Renal pelvis (tissue), 1 donor: ENCODE measurements at regions not wholly inside any gene's neighbourhood (a gene's known extent, or its start where the extent isn't known, plus 50 kb on each side); places are given as distances from the start of the nearest gene placed in this dataset.
"Not testable (repeated sequence)": the region's sequence is repeated elsewhere in the genome, so short reads cannot be mapped to it uniquely, and the experiment has no call there.

Experiments
- DNase-seq: peaks from one replicate; pipeline ENCODE4 v3.0.0-alpha.2; 2013

GRCh38 chr14:87815121-87815520, 177.9 kb downstream of the GALC start:
- no peak for DNase-seq

GRCh38 chr14:87813686-87814085, 179.3 kb downstream of the GALC start:
- DNase-seq, result no peak

DNA sequence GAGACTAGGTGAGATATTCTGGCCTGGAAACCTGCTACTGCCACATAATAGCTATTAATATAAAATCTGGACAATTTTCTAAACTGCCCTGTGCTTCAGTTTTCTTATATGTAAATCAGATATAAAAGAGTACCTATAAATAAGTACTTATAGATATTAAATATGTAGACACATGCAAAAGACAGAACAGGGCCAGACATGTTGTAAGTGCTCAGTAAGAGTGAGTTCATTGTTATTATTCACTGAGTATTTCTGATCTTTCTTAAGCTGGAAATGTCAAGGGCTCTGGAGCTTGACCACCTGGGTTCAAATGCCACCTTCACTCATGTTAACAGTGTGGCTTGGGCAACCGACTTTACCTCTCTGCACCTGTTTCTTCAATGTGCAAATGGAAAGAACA, 179.8 kb downstream of the GALC start:
- DNase-seq, result no peak

- DNase-seq, result no peak
Observed at GRCh38 chr14:87811246-87811645, 181.7 kb downstream of the GALC start.

GRCh38 chr14:87810711-87811110, 182.3 kb downstream of the GALC start:
- no peak for DNase-seq

GRCh38 chr14:87809261-87809660, 183.7 kb downstream of the GALC start:
- no peak for DNase-seq

DNA sequence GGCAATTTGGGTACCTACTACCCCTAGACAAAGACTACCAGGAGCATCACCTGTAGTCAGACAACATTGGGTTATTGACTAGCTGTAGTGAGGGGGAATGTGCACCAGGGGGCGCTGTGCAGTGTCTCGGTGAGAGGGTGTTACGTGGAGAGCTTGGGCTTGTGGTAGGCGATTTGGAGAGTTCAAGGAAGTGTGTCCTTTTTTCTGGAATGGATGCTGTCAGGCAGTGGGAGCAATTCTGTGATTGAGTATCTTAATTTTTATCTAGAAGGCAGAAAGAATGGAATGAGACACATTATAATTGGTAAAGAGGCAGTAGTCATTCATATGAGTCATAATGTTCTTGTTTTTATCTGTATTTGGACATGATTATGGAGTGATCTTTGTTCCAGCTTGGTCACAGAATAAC, 187.7 kb downstream of the GALC start:
- no peak for DNase-seq

GRCh38 chr14:87800216-87800615, 192.8 kb downstream of the GALC start:
- DNase-seq, result no peak

DNA sequence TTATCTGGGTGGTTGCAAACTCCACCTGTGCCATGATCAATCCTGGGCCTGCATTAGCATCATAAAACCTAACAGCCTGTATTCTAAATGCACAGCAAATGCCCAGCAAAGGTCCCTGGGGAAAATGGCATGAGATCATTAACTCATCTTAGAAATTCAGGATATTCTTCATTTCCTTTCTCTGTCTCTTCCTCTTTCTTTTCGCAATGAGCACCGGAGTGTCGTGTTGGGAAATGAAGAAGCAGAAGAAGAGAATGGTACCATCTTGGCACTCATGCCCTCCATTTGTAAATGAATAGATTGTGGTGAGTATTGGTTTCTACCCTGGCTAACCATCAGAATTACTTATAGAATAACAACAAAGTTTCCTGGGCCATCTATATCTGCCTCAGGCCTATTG, 193.6 kb downstream of the GALC start:
- DNase-seq, result no peak

- DNase-seq, result no peak
Observed at GRCh38 chr14:87797001-87797400, 196.0 kb downstream of the GALC start.

DNA sequence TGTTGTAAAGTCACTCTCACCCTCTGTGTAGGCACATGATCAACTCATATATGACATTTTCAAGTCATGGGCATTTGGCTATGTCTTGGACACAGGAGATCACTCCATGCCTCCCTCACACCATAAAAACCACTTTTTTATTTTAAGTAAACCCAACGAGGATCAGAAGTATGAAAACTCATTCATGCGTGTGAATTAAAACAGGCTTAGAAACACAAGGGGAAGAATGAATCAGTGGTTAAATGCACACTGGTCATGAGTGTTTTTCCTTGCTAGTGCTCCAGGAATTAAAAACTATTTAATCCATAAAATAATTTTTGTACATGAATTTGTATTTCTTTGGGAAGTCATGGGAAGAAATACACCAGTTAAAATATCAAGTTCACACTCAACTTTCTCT, 198.4 kb downstream of the GALC start:
- no peak for DNase-seq

DNA sequence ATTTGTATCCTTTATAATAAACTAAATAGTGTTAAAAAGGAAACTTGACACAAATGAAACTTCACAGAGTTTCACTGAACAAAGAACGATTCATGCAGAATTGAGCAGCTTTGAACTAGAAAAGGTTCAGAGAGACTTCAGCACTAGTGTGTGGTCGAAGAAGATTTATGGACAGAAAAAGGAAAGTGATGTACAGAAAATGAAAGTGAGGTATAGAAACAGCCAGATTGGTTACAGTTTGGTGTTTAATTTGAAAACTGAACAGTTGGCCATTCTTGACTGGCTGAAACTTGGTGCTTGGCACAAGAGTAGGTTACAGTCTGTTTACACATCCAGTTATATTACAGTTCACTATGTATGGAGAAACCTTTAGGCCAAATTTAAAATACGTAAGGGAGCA, 207.1 kb downstream of the GALC start:
- no peak for DNase-seq

GRCh38 chr14:87784386-87784785, 208.6 kb downstream of the GALC start:
- DNase-seq, result no peak

DNA sequence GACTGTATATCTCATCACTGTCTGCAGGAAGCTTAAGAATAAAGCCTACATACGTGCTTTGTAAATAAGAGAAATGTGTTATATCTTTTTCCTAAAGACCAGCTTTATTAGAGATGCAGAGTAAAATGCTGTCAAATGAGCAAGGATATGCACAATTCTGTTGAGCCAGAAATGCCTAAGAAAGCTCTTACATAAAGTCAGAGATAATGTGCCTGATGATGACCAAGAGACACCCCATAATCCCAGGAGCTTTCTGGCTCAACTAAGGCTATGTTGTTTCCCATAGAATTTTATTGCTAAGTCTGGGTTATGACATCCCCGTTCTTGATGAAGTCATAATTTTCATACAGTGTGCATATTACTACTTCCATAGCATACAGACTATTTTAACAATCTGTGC, 209.9 kb downstream of the GALC start:
- DNase-seq, result no peak

DNA sequence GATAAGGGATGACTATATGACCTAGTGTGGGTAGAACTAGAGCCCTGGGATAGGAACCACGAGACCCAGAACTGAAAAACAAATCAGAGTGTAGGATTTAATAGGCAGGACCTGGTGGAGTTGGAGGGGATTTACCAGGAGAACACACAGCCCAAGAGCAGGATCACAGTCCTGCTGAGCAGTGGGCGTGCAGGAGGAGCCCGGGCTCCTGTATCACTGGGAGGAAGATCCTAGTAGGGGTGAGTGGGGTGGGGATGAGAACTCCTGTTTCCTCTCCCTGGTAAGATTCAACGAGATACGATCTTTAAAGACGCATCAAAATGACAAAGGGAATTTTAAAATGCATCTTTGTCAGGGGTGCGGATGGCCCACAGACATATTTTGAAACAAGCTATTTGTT, 220.1 kb downstream of the GALC start:
- no peak for DNase-seq

GRCh38 chr14:87767567-87767901, 225.4 kb downstream of the GALC start:
- no peak for DNase-seq

DNA sequence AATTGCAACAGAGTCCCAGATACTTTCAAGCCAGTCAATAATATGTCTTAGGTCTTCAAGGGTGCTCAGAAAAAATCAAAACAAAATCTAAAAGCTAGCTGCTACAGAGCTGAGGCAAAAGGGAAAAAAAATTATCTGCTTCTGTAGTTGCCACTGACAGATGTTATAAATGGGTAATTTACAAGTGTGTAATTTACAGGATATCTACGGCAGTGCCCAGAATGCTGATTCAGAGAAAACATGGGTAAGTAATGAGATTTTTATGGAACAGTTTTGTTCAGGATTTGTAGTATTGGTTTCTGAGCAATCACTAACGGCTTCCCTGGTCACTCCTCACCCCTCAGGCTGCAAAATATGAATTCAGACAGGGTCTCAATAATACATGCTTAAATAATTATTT, 234.1 kb downstream of the GALC start:
- no peak for DNase-seq

DNA sequence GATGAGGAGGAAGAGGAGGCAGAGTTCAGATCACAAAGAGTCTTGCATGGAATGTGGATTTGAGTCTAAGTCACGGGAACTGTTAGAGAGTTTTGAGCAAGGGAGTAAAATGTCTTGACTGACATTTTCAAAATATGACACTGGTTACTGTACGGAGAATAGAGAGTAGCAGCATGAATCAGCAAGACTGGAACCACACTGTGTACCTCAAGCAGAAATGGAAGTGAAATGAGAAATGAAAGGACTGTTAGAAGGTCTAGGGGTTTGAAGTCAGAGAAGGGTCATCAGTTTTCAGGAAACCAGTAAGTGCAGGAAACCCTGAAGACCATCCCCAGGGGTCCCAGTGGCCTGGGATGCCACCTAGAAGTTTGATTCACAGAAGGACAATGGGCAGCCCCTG, 236.3 kb downstream of the GALC start:
- no peak for DNase-seq

GRCh38 chr14:87754520-87755223, 238.3 kb downstream of the GALC start:
- no peak for DNase-seq

- DNase-seq, result no peak
Observed at GRCh38 chr14:87748558-87748957, 244.4 kb downstream of the GALC start.

GRCh38 chr14:87745507-87746118, 247.4 kb downstream of the GALC start:
- DNase-seq, result no peak

DNA sequence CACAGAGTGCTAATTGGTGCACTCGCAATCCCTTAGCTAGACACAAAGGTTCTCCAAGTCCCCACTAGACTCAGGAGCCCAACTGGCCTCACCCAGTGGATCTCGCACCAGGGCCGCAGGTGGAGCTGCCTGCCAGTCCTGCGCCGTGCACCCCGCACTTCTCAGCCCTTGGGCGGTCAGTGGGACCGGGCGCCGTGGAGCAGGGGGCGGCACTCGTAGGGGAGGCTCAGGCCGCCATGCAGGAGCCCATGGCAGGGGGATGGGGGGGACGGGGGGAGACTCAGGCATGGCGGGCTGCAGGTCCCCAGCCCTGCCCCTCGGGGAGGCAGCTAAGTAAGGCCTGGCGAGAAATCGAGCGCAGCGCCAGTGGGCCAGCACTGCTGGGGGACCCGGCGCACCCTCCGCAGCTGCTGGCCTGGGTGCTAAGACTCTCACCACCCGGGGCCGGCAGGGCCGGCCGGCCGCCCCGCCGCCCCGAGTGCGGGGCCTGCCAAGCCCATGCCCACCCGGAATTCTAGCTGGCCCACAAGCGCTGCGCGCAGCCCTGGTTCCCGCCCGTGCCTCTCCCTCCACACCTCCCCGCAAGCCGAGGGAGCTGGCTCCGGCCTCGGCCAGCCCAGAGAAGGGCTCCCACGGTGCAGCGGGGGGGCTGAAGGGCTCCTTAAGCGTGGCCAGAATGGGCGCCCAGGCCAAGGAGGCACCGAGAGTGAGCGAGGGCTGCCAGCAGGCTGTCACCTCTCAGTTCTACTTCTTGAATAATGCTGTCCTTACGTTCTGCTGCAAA, 258.2 kb downstream of the GALC start:
- not testable (repeated sequence) for DNase-seq

DNA sequence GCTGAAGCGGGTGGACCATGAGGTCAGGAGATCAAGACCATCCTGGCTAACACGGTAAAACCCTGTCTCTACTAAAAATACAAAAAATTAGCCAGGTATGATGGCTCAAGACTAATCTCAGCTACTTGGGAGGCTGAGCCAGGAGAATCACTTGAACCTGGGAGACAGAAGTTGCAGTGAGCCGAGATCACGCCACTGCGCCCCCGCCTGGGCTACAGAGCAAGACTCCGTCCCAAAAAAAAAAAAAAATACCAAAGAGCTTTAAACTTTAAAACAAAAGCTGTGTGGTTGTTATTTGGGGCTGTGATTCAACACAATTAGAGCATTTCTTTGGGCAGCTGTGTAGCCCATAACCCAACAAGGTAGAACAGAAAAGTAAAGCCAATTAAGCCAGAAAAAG, 259.9 kb downstream of the GALC start:
- not testable (repeated sequence) for DNase-seq
